GM23338 (cell line): ENCODE measurements at regions not wholly inside any gene's neighbourhood (a gene's known extent, or its start where the extent isn't known, plus 50 kb on each side); places are given as distances from the start of the nearest gene placed in this dataset.

ENCODE experiments used
- ATAC-seq: fragments of 200-7000 bp; cut with Tn5 transposase; 3 replicates; pipeline ENCODE4 v1.9.1; 2020
- DNase-seq: peaks from one replicate; pipeline ENCODE4 v3.0.0-alpha.2; 2015; ENCODE audit warnings: low spot score
- H2AFZ ChIP-seq: fragments of 200-600 bp; sonication (generic); 2 replicates; pipeline ENCODE4 v1.8.0; 2016; ENCODE audit warnings: antibody characterized with exemption, mild to moderate bottlenecking, moderate library complexity
- H3F3A ChIP-seq: fragments of 200-600 bp; sonication (generic); replicated peaks from 2 replicates; pipeline ENCODE4 v1.8.0; 2017; ENCODE audit warnings: antibody characterized with exemption, mixed run types, low read depth
- H3K27ac ChIP-seq: fragments of 200-600 bp; sonication (generic); 2 replicates; pipeline ENCODE4 v1.6.1; 2016; ENCODE audit warnings: low read depth
- H3K27me3 ChIP-seq: fragments of 200-600 bp; sonication (generic); 2 replicates; pipeline ENCODE4 v1.8.0; 2016; ENCODE audit warnings: mild to moderate bottlenecking, mixed run types, moderate library complexity; ENCODE audit not compliant: insufficient read depth
- H3K36me3 ChIP-seq: fragments of 200-600 bp; sonication (generic); 2 replicates; pipeline ENCODE4 v1.8.0; 2016; ENCODE audit warnings: mild to moderate bottlenecking; ENCODE audit not compliant: insufficient read depth
- H3K4me1 ChIP-seq: fragments of 200-600 bp; sonication (generic); 2 replicates; pipeline ENCODE4 v1.8.0; 2016; ENCODE audit warnings: mild to moderate bottlenecking, moderate library complexity; ENCODE audit not compliant: insufficient read depth
- H3K4me2 ChIP-seq: fragments of 200-600 bp; sonication (generic); 2 replicates; pipeline ENCODE4 v1.7.1; 2017; ENCODE audit warnings: mixed run types
- H3K4me3 ChIP-seq: fragments of 200-600 bp; sonication (generic); 2 replicates; pipeline ENCODE4 v1.6.1; 2016; ENCODE audit warnings: mixed run types
- H3K79me2 ChIP-seq: fragments of 200-600 bp; sonication (generic); replicated peaks from 2 replicates; pipeline ENCODE4 v1.8.0; 2017; ENCODE audit warnings: mild to moderate bottlenecking; ENCODE audit not compliant: insufficient read depth
- H3K9me2 ChIP-seq: fragments of 200-600 bp; sonication (generic); 2 replicates; pipeline ENCODE4 v1.8.0; 2017; ENCODE audit not compliant: insufficient read depth
- H4K20me1 ChIP-seq: fragments of 200-600 bp; sonication (generic); replicated peaks from 2 replicates; pipeline ENCODE4 v1.8.0; 2017; ENCODE audit warnings: mild to moderate bottlenecking; ENCODE audit not compliant: insufficient read depth
- H3K27ac Mint-ChIP-seq: 2 replicates; pipeline ENCODE4 v1.8.0; 2020; ENCODE audit warnings: inconsistent platforms, mild to moderate bottlenecking, moderate library complexity, mixed read lengths
- H3K27me3 Mint-ChIP-seq: 3 replicates; pipeline ENCODE4 v1.8.0; 2022; ENCODE audit warnings: low read depth, mild to moderate bottlenecking, moderate library complexity, mixed read lengths, inconsistent platforms; ENCODE audit not compliant: insufficient read depth, poor library complexity
- H3K36me3 Mint-ChIP-seq: 3 replicates; pipeline ENCODE4 v1.8.0; 2021; ENCODE audit warnings: low read depth, mild to moderate bottlenecking, inconsistent platforms, moderate library complexity, mixed read lengths
- H3K4me1 Mint-ChIP-seq: 3 replicates; pipeline ENCODE4 v1.8.0; 2020; ENCODE audit warnings: mild to moderate bottlenecking, inconsistent platforms, mixed read lengths
- H3K4me3 Mint-ChIP-seq: 3 replicates; pipeline ENCODE4 v1.8.0; 2021; ENCODE audit warnings: moderate library complexity, mild to moderate bottlenecking, inconsistent platforms, mixed read lengths
- H3K9me3 Mint-ChIP-seq: 3 replicates; pipeline ENCODE4 v1.8.0; 2020; ENCODE audit warnings: moderate library complexity, mild to moderate bottlenecking, inconsistent platforms, mixed read lengths
- CREB1 ChIP-seq: fragments of 250-450 bp; sonication (Bioruptor Pico); IDR thresholded peaks from 2 replicates; pipeline ENCODE4 v1.5.0; 2020; ENCODE audit warnings: low read depth, mild to moderate bottlenecking, moderate library complexity
- ETS1 ChIP-seq: IDR thresholded peaks from 2 replicates; pipeline ENCODE4 v1.6.1; 2016; ENCODE audit warnings: antibody characterized with exemption
- JUNB ChIP-seq: IDR thresholded peaks from one replicate; pipeline ENCODE4 v1.6.1; 2016; ENCODE audit warnings: antibody characterized with exemption; ENCODE audit not compliant: unreplicated experiment
- NANOG ChIP-seq: IDR thresholded peaks from 2 replicates; pipeline ENCODE4 v1.6.1; 2016; ENCODE audit warnings: antibody characterized with exemption, borderline replicate concordance
- ZNF114 ChIP-seq: fragments of 250-450 bp; sonication (Bioruptor Pico); IDR thresholded peaks from 2 replicates; pipeline ENCODE4 v1.5.0; 2020; ENCODE audit warnings: mild to moderate bottlenecking, moderate library complexity
- ZNF462 ChIP-seq: fragments of 250-450 bp; sonication (Bioruptor Pico); IDR thresholded peaks from 2 replicates; pipeline ENCODE4 v1.5.0; 2020; ENCODE audit warnings: mild to moderate bottlenecking, moderate library complexity

- no peak for TF ChIP-seq ZNF462 (CRISPR knock-in tag)
- no peak for TF ChIP-seq JUNB
- no peak for TF ChIP-seq NANOG
- no peak for TF ChIP-seq ETS1
Measured at GRCh38 chr7:127485482-127485881, 93.0 kb upstream of the ZNF800 start (continued).

GRCh38 chr7:127484954-127485353 is 92.4 kb upstream of the ZNF800 start:
- no peaks in the 10 kb centered on the region for H3K36me3 Mint-ChIP-seq
- no peaks in the 10 kb centered on the region for H3K27me3 Mint-ChIP-seq
- H3K9me3 Mint-ChIP-seq = no peaks in the 10 kb centered on the region; the same call in 2 of the 3 replicates
- ATAC-seq (no peak), DNase-seq (no peak)
- Histone ChIP-seq H3K36me3 (no peaks in the 10 kb centered on the region), H3K9me2 (no peaks in the 10 kb centered on the region), H4K20me1 (no peaks in the 10 kb centered on the region), H3K27ac (no peak overlapping the region), H3K4me1 (no peaks in the 10 kb centered on the region), H3K27me3 (no peaks in the 10 kb centered on the region), H3K79me2 (no peaks in the 10 kb centered on the region), H3F3A (no peaks in the 10 kb centered on the region), H3K4me2 (no peak overlapping the region), H3K4me3 (no peak overlapping the region), H2AFZ (no peak overlapping the region)
- H3K4me1 Mint-ChIP-seq = no peaks in the 10 kb centered on the region
- H3K27ac Mint-ChIP-seq = no peak overlapping the region
- H3K4me3 Mint-ChIP-seq = no peak overlapping the region
- TF ChIP-seq ZNF114 = no peak
- no peak for TF ChIP-seq CREB1
- TF ChIP-seq NANOG = no peak
